ENCODE measurements at regions not wholly inside any gene's neighbourhood (a gene's known extent, or its start where the extent isn't known, plus 50 kb on each side); places are given as distances from the start of the nearest gene placed in this dataset.

- no peak overlapping the region for H3K27ac Mint-ChIP-seq
- H3K4me3 Mint-ChIP-seq, result no peak overlapping the region
- no peaks in the 10 kb centered on the region for H3K27me3 ChIP-seq (ENCODE audit: control insufficient read depth in 1 of 2, insufficient read depth in 2 of 2, low read length in 2 of 2)
- DNase-seq (no peak), ATAC-seq (ENCODE audit: poor library complexity) (no peak)
- no peaks in the 10 kb centered on the region for H3K36me3 Mint-ChIP-seq (ENCODE audit: low read depth)
- H3K36me3 ChIP-seq (ENCODE audit: insufficient read depth, low read length), result no peaks in the 10 kb centered on the region
- POLR2A ChIA-PET, result interaction anchor here (1.1 kb wide), 1 partner anchor 9 kb away, joined by 3 read pairs; no protein-coding TSS in a partner anchor
- no peaks in the 10 kb centered on the region for H3K4me1 ChIP-seq (ENCODE audit: insufficient read depth, low read length)
- H3K4me1 Mint-ChIP-seq (ENCODE audit: low read depth), result no peaks in the 10 kb centered on the region
- no peak overlapping the region for H3K27ac ChIP-seq (ENCODE audit: low read depth in 1 of 2, low read length in 2 of 2)
- H3K9me3 ChIP-seq (ENCODE audit: control insufficient read depth in 1 of 2, insufficient read depth in 1 of 2, low read length in 2 of 2), result no peaks in the 10 kb centered on the region
- no peak overlapping the region for H3K4me3 ChIP-seq (ENCODE audit: low read length)
- intact Hi-C loops (cut with DNase I, micrococcal nuclease), result no loop called here
- H3K27me3 Mint-ChIP-seq, result no peaks in the 10 kb centered on the region
- TF ChIP-seq, protein P1, sequence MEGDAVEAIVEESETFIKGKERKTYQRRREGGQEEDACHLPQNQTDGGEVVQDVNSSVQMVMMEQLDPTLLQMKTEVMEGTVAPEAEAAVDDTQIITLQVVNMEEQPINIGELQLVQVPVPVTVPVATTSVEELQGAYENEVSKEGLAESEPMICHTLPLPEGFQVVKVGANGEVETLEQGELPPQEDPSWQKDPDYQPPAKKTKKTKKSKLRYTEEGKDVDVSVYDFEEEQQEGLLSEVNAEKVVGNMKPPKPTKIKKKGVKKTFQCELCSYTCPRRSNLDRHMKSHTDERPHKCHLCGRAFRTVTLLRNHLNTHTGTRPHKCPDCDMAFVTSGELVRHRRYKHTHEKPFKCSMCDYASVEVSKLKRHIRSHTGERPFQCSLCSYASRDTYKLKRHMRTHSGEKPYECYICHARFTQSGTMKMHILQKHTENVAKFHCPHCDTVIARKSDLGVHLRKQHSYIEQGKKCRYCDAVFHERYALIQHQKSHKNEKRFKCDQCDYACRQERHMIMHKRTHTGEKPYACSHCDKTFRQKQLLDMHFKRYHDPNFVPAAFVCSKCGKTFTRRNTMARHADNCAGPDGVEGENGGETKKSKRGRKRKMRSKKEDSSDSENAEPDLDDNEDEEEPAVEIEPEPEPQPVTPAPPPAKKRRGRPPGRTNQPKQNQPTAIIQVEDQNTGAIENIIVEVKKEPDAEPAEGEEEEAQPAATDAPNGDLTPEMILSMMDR (IDR thresholded peaks at IDR 0.05), result no peak
- no peaks in the 10 kb centered on the region for H3K9me3 Mint-ChIP-seq
- CTCF ChIA-PET, result interaction anchor here (0.6 to 1.1 kb wide), 2 partner anchors 424 to 570 kb away, joined by 3 read pairs; no protein-coding TSS in a partner anchor
Measured at GRCh38 chrX:13371186-13371585, 51.3 kb upstream of the ATXN3L start.

GRCh38 chrX:13370713-13371112, 50.9 kb upstream of the ATXN3L start:
- Mint-ChIP-seq H3K4me3 (no peak overlapping the region), H3K27me3 (no peaks in the 10 kb centered on the region), H3K27ac (no peak overlapping the region), H3K4me1 (ENCODE audit: low read depth) (no peaks in the 10 kb centered on the region), H3K36me3 (ENCODE audit: low read depth) (no peaks in the 10 kb centered on the region), H3K9me3 (no peaks in the 10 kb centered on the region)
- POLR2A ChIA-PET, result no interaction called here
- Histone ChIP-seq H3K9me3 (ENCODE audit: control insufficient read depth in 1 of 2, insufficient read depth in 1 of 2, low read length in 2 of 2) (no peaks in the 10 kb centered on the region), H3K4me1 (ENCODE audit: insufficient read depth, low read length) (no peaks in the 10 kb centered on the region), H3K27me3 (ENCODE audit: control insufficient read depth in 1 of 2, insufficient read depth in 2 of 2, low read length in 2 of 2) (no peaks in the 10 kb centered on the region), H3K36me3 (ENCODE audit: insufficient read depth, low read length) (no peaks in the 10 kb centered on the region), H3K4me3 (ENCODE audit: low read length) (no peak overlapping the region), H3K27ac (ENCODE audit: low read depth in 1 of 2, low read length in 2 of 2) (no peak overlapping the region)
- TF ChIP-seq, protein P1 (IDR thresholded peaks at IDR 0.05), result no peak
- CTCF ChIA-PET, result interaction anchor here (0.6 to 1.1 kb wide), 2 partner anchors 424 to 570 kb away, joined by 3 read pairs; no protein-coding TSS in a partner anchor
- intact Hi-C loops (cut with DNase I, micrococcal nuclease), result no loop called here
- ATAC-seq (ENCODE audit: poor library complexity), result no peak
- DNase-seq, result no peak
